Heart right ventricle (tissue), 16 donors: ENCODE measurements at regions not wholly inside any gene's neighbourhood (a gene's known extent, or its start where the extent isn't known, plus 50 kb on each side); places are given as distances from the start of the nearest gene placed in this dataset.

Experiments
- ATAC-seq, 8 donors: fragments of 200-7000 bp; cut with Tn5 transposase; one replicate each; pipeline ENCODE4 v1.9.1; 2020; ENCODE audit warnings: mild to moderate bottlenecking in 8 of 8, moderate library complexity in 8 of 8, moderate number of reproducible peaks in 1 of 8
- DNase-seq, 2 donors: peaks; one replicate each; pipeline ENCODE4 v3.0.0-alpha.2; 2020
- H3K27ac ChIP-seq, 10 donors: fragments of 200-600 bp; sonication (generic) in 2 of 10; one replicate each; pipeline versions ENCODE4 v1.5.0 to v1.8.0; 2020 to 2022; ENCODE audit warnings: mild to moderate bottlenecking in 3 of 10
- H3K27me3 ChIP-seq, 7 donors: fragments of 200-600 bp; one replicate each; pipeline ENCODE4 v1.8.0; 2021 to 2022; ENCODE audit warnings: mild to moderate bottlenecking in 2 of 7
- H3K36me3 ChIP-seq, 9 donors: fragments of 200-600 bp; sonication (generic) in 1 of 9; one replicate each; pipeline versions ENCODE4 v1.5.0 to v1.8.0; 2020 to 2022; ENCODE audit warnings: mild to moderate bottlenecking in 2 of 9
- H3K4me1 ChIP-seq, 9 donors: fragments of 200-600 bp; sonication (generic) in 1 of 9; one replicate each; pipeline versions ENCODE4 v1.5.0 to v1.8.0; 2020 to 2022; ENCODE audit warnings: mild to moderate bottlenecking in 4 of 9
- H3K4me3 ChIP-seq, 10 donors: fragments of 200-600 bp; sonication (generic) in 2 of 10; one replicate each; pipeline versions ENCODE4 v1.5.0 to v1.8.0; 2020 to 2022; ENCODE audit warnings: mild to moderate bottlenecking in 7 of 10, moderate library complexity in 2 of 10
- H3K9me3 ChIP-seq, 11 donors: fragments of 200-600 bp in 10 of 11; sonication (generic) in 2 of 11; one replicate each; pipeline versions ENCODE4 v1.5.0 to v1.8.0; 2013 to 2022; ENCODE audit warnings: mild to moderate bottlenecking in 2 of 11, control low read depth in 1 of 11, moderate library complexity in 1 of 11
- CTCF ChIP-seq, 9 donors: fragments of 200-600 bp; sonication (generic) in 2 of 9; IDR thresholded peaks; one replicate each; pipeline versions ENCODE4 v1.5.0 to v1.8.0; 2021 to 2022; ENCODE audit warnings: antibody characterized with exemption in 9 of 9, mild to moderate bottlenecking in 5 of 9, moderate library complexity in 1 of 9
- WGBS, 2 donors: extraction: QIAGEN DNeasy Blood & Tissue Kit; methylation state at CpG; one replicate each; pipeline ENCODE4 v1.1.7; 2013; ENCODE audit warnings: inconsistent platforms in 1 of 2; 5-methylcytosine and 5-hydroxymethylcytosine counted together
- intact Hi-C, 10 donors: fragments of 100-400 bp; cut with DNase I; formaldehyde crosslinking; loops; one replicate each; pipeline versions ENCODE4 v1.11.1 to v1.14.2; 2022
- donor health status: Arrhythmogenic right ventricular cardiomyopathy.
- donor health status: ischemic (EF 13 %, LVEDD 7.1; RV severe dilation, severe dysfunction).
- donor health status: healthy with polysubstance abuse.
- donor health status: DM: no; HTN: yes; CAD: no.
- donor health status: DM: no; HTN: no; CAD: no.
- donor health status: ischemic (EF 25% LVEDD 6.9; RV normal size, moderate dysfunction).
- donor health status: ischemic (EF 25% LVEDD 5.7; RV mildly dilated, moderate dysfunction).
- donor health status: healthy.
- donor health status: DM: yes; HTN: yes; CAD: no.
- donor health status: Ischemic cardiomyopathy.
- donor health status: ischemic (EF 35%, LVEDD 5.7; RV mildly dilated, moderate dysfunction).
- donor health status: nonischemic (EF 11% LVEDD 7.7; RV severe dilation, severe dysfunction).
- donor health status: DM: yes; HTN: yes; CAD: no.
- donor health status: PGD.
- donor health status: ischemic (EF 29% LVEDD 5.4; RV normal size, mild dysfunction).
- donor health status: nonischemic (EF 23%, LVEDD 6.1; RV moderate dilation, normal function).

GRCh38 chr22:48576333-48577013 lies 1251.2 kb downstream of the BRD1 start:
- peak overlapping the region in 5 of 10 donors; percentile 10 to 36 (median 19) for H3K4me3 ChIP-seq
- no peaks in the 10 kb centered on the region for H3K36me3 ChIP-seq
- intact Hi-C loops: loop anchor here in 9 of 10 donors (5.0 to 10.0 kb wide), 5 partner anchors 726 to 1058 kb away; no protein-coding TSS in a partner anchor
- peak in 8 of 9 donors; percentile 32 to 62 (median 42) for TF ChIP-seq CTCF (IDR thresholded peaks at IDR 0.05)
- DNase-seq (no peak), ATAC-seq (peak in 6 of 8 donors; percentile 38 to 55 (median 50))
- WGBS, 2 donors: 1% methylated on average over 51 to 103 of the region's 103 CpGs
- peaks cover 0 to 8% (median 0%) of the 10 kb centered on the region in 11 donors for H3K9me3 ChIP-seq
- H3K27ac ChIP-seq: no peak overlapping the region
- peaks cover 0 to 70% (median 51%) of the 10 kb centered on the region in 7 donors for H3K27me3 ChIP-seq
- no peaks in the 10 kb centered on the region for H3K4me1 ChIP-seq

- intact Hi-C loops: loop anchor here in 9 of 10 donors (5.0 to 10.0 kb wide), 5 partner anchors 727 to 1059 kb away; no protein-coding TSS in a partner anchor
- WGBS, 2 donors: 0 to 1% methylated on average over 11 to 91 of the region's 120 CpGs
- Histone ChIP-seq H3K27me3 (peaks cover 0 to 65% (median 51%) of the 10 kb centered on the region in 7 donors), H3K27ac (no peak overlapping the region), H3K4me1 (no peaks in the 10 kb centered on the region), H3K4me3 (peak overlapping the region in 5 of 10 donors; percentile 10 to 36 (median 19)), H3K9me3 (peaks cover 0 to 15% (median 4%) of the 10 kb centered on the region in 11 donors), H3K36me3 (no peaks in the 10 kb centered on the region)
- no peak for TF ChIP-seq CTCF (IDR thresholded peaks at IDR 0.05)
- ATAC-seq (no peak), DNase-seq (peak in 1 of 2 donors; percentile 6)
Observed at GRCh38 chr22:48575618-48576332, 1251.9 kb downstream of the BRD1 start.

- Histone ChIP-seq H3K9me3 (peaks cover 0 to 23% (median 10%) of the 10 kb centered on the region in 11 donors), H3K27ac (no peak overlapping the region), H3K27me3 (peaks cover 0 to 59% (median 51%) of the 10 kb centered on the region in 7 donors), H3K4me1 (no peaks in the 10 kb centered on the region), H3K4me3 (no peak overlapping the region), H3K36me3 (no peaks in the 10 kb centered on the region)
- 8 to 10% methylated on average over 64 to 92 of the region's 92 CpGs for WGBS, 2 donors
- DNase-seq: peak in 1 of 2 donors; percentile 19
- peak in 6 of 9 donors; percentile 19 to 50 (median 38) for TF ChIP-seq CTCF (IDR thresholded peaks at IDR 0.05)
- intact Hi-C loops: loop anchor here in 9 of 10 donors (5.0 to 10.0 kb wide), 5 partner anchors 727 to 1060 kb away; no protein-coding TSS in a partner anchor
- ATAC-seq: peak; percentile 40 to 77 (median 64)
Observed at GRCh38 chr22:48574776-48575617, 1252.7 kb downstream of the BRD1 start.
